Psoas muscle (tissue), 7 donors: ENCODE measurements at regions not wholly inside any gene's neighbourhood (a gene's known extent, or its start where the extent isn't known, plus 50 kb on each side); places are given as distances from the start of the nearest gene placed in this dataset.

ENCODE experiments used
- ATAC-seq, 4 donors: fragments of 200-7000 bp; cut with Tn5 transposase; one replicate each; pipeline ENCODE4 v1.9.1; 2020; ENCODE audit warnings: moderate library complexity in 3 of 4, mild to moderate bottlenecking in 2 of 4
- DNase-seq, 2 donors: peaks; one replicate each; pipeline ENCODE4 v3.0.0-alpha.2; 2020
- H3K27ac ChIP-seq: fragments of 200-600 bp; one replicate; pipeline ENCODE4 v1.8.0; 2022
- H3K27me3 ChIP-seq, 3 donors: fragments of 200-600 bp in 1 of 3; one replicate each; pipeline versions ENCODE4 v1.6.1 to v1.8.0; 2013 to 2022; ENCODE audit warnings: low read length in 2 of 3, mild to moderate bottlenecking in 2 of 3, moderate library complexity in 1 of 3; ENCODE audit not compliant: insufficient read depth in 3 of 3
- H3K36me3 ChIP-seq, 2 donors: fragments of 200-600 bp in 1 of 2; one replicate each; pipeline versions ENCODE4 v1.6.1 to v1.8.0; 2013 to 2022; ENCODE audit warnings: low read depth in 1 of 2, mild to moderate bottlenecking in 1 of 2, moderate library complexity in 1 of 2; ENCODE audit not compliant: insufficient read depth in 1 of 2
- H3K4me1 ChIP-seq: fragments of 200-600 bp; one replicate; pipeline ENCODE4 v1.8.0; 2022
- H3K4me3 ChIP-seq: fragments of 200-600 bp; one replicate; pipeline ENCODE4 v1.8.0; 2022; ENCODE audit warnings: mild to moderate bottlenecking
- H3K9me3 ChIP-seq: fragments of 200-600 bp; one replicate; pipeline ENCODE4 v1.8.0; 2022
- CTCF ChIP-seq: fragments of 200-600 bp; IDR thresholded peaks from one replicate; pipeline ENCODE4 v1.8.0; 2022; ENCODE audit warnings: antibody characterized with exemption
- WGBS, 3 donors: extraction: QIAGEN DNeasy Blood & Tissue Kit; methylation state at CpG; one replicate each; pipeline versions ENCODE4 v1.1.6 to v1.1.7; 2013; 5-methylcytosine and 5-hydroxymethylcytosine counted together
- intact Hi-C, 2 donors: fragments of 100-400 bp; cut with DNase I; formaldehyde crosslinking; loops; one replicate each; pipeline versions ENCODE4 v1.11.0 to v1.14.2; 2022
- donor health status: healthy with polysubstance abuse.
- donor health status: DM: no; HTN: no; CAD: no; lungs with moderate emphysema.
- donor health status: Bipolar disorder and iron deficiency.
- donor health status: healthy.
- donor health status: DM: yes; HTN: yes; CAD: no.
- donor health status: DM: no; HTN: no; CAD: no.
- donor health status: DM: yes; HTN: yes; CAD: no.

DNA sequence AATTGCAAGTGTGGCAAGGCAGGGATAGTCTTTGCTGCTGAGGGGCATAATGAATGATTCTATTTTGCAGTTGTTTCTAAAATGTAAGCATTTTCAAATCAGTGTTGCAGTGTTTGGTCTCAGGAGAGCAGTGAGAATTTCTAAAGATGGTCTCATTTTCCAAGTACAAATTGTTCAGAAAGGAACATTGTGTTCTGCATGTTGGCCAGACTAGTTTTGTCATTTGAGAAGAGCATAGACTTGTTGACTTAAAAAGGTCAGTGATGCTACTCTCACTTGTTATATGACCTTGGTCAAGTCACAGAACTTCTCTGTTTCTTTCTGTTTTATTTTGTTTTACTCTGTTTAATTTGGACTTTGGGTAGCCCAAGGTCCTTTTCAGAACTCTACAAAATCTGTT is 344.6 kb downstream of the OSTF1 start:
- DNase-seq (no peak), ATAC-seq (peak in 3 of 4 donors; percentile 37 to 68 (median 56))
- TF ChIP-seq CTCF: no peak
- Histone ChIP-seq H3K4me3 (no peak overlapping the region), H3K9me3 (no peaks in the 10 kb centered on the region), H3K36me3 (no peaks in the 10 kb centered on the region), H3K27me3 (no peaks in the 10 kb centered on the region), H3K4me1 (no peaks in the 10 kb centered on the region), H3K27ac (no peak overlapping the region)
- intact Hi-C loops: no loop called here

DNA sequence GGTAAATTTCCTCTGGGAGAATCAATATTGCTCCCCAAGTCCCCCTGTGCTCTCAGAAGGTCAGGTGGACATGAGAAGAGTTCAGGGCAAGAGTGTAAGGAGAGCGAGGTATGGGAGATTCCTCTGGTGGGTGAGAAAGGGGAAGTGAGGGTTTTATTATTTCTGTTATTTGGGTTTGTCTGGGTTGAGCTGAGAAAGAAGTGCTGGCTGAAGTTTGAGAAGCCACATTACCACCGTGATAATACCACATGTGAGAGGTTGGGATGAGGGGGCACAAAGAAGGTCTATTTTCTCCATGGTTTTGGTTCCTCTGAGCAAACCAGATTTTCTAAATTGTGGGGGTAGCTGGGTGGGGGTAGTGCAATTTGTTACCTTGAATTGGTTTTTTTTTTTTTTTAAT is 350.4 kb downstream of the OSTF1 start:
- TF ChIP-seq CTCF: no peak
- H3K27ac ChIP-seq: no peak overlapping the region
- H3K27me3 ChIP-seq: no peaks in the 10 kb centered on the region
- H3K4me3 ChIP-seq: no peak overlapping the region
- no peaks in the 10 kb centered on the region for H3K4me1 ChIP-seq
- intact Hi-C loops: no loop called here
- H3K9me3 ChIP-seq: no peaks in the 10 kb centered on the region
- DNase-seq (no peak), ATAC-seq (no peak)
- no peaks in the 10 kb centered on the region for H3K36me3 ChIP-seq
- WGBS, 3 donors: 68 to 82% (median 73%) methylated on average over 2 of the region's 2 CpGs

DNA sequence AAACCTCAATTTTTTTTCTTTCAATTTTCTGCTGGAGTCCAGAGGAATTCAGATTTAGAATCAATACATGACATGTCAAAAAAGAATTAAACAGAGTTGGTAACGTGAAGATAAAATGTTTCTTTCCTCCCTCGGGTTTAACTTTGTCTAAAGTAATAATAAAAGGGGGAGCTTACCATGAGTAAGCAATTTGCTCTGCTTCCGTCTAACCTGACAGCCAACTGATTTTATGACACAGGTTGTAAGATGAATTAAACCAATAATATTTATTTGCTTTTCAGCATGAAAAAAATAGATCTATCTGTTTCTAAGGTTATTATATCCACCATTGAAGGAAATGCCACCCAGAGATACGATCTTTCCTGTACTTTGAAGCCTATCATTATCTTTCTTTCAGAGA is 352.6 kb downstream of the OSTF1 start:
- no peak overlapping the region for H3K27ac ChIP-seq
- intact Hi-C loops: no loop called here
- WGBS, 3 donors: 48 to 63% (median 50%) methylated on average over 4 of the region's 4 CpGs
- ATAC-seq (no peak), DNase-seq (no peak)
- H3K9me3 ChIP-seq: no peaks in the 10 kb centered on the region
- no peak overlapping the region for H3K4me3 ChIP-seq
- no peak for TF ChIP-seq CTCF
- no peaks in the 10 kb centered on the region for H3K27me3 ChIP-seq
- no peaks in the 10 kb centered on the region for H3K4me1 ChIP-seq
- no peaks in the 10 kb centered on the region for H3K36me3 ChIP-seq

DNA sequence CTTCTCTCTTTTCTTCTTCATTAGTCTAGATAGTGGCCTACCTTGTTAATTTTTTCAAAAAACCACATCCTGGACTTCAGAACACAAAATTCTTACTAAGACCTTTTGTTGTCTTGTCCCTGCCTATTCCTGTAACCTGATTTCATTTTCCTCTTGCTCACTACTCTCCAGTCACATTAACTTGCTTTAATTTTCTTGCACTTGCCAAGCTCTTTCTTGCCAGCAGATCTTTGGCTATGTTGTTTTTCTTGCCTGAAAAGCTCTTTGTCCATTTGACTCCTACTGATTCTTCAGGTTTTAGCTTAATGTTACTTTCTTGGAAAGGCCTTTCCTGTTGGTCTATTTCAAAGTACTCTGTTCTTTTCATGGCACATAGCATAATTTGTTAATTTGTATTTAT is 356.8 kb downstream of the OSTF1 start:
- ATAC-seq: no peak
- Histone ChIP-seq H3K4me3 (no peak overlapping the region), H3K4me1 (no peaks in the 10 kb centered on the region), H3K27me3 (no peaks in the 10 kb centered on the region), H3K9me3 (no peaks in the 10 kb centered on the region), H3K36me3 (no peaks in the 10 kb centered on the region), H3K27ac (no peak overlapping the region)
- intact Hi-C loops: no loop called here
- DNase-seq: no peak
- TF ChIP-seq CTCF: no peak

GRCh38 chr9:75447281-75447680 is 359.0 kb downstream of the OSTF1 start:
- ATAC-seq: no peak
- WGBS, 3 donors: 92 to 96% (median 95%) methylated on average over 1 of the region's 1 CpG
- no peaks in the 10 kb centered on the region for H3K4me1 ChIP-seq
- no peak overlapping the region for H3K4me3 ChIP-seq
- H3K9me3 ChIP-seq: no peaks in the 10 kb centered on the region
- intact Hi-C loops: no loop called here
- H3K27ac ChIP-seq: no peak overlapping the region
- DNase-seq: no peak
- H3K27me3 ChIP-seq: no peaks in the 10 kb centered on the region
- no peaks in the 10 kb centered on the region for H3K36me3 ChIP-seq
- TF ChIP-seq CTCF: no peak
